Neutrophil (primary cell): ENCODE measurements at regions not wholly inside any gene's neighbourhood (a gene's known extent, or its start where the extent isn't known, plus 50 kb on each side); places are given as distances from the start of the nearest gene placed in this dataset.

Source experiments
- H3K27ac ChIP-seq: fragments of 200-600 bp; sonication (generic); 2 replicates; pipeline ENCODE4 v1.5.1; 2016; ENCODE audit warnings: mild to moderate bottlenecking, moderate library complexity
- H3K27me3 ChIP-seq: fragments of 200-600 bp; sonication (generic); 2 replicates; pipeline ENCODE4 v1.6.0; 2016; ENCODE audit warnings: mild to moderate bottlenecking
- H3K36me3 ChIP-seq: fragments of 200-600 bp; sonication (generic); 2 replicates; pipeline ENCODE4 v1.5.1; 2017
- H3K4me1 ChIP-seq, 2 experiments: fragments of 200-600 bp in 1 of 2; sonication (generic) in 1 of 2; 1 replicate in 1 of 2; 2 replicates in 1 of 2; pipeline versions ENCODE4 v1.5.1 to v1.6.1; 2013 to 2016; ENCODE audit warnings: low read depth in 1 of 2, low read length in 1 of 2, mild to moderate bottlenecking in 1 of 2, moderate library complexity in 1 of 2; ENCODE audit not compliant: control insufficient read depth in 1 of 2, insufficient read depth in 1 of 2
- H3K4me3 ChIP-seq, 2 experiments: fragments of 200-600 bp in 1 of 2; sonication (generic) in 1 of 2; 1 replicate in 1 of 2; 2 replicates in 1 of 2; pipeline ENCODE4 v1.5.1; 2013 to 2016; ENCODE audit warnings: low read depth in 1 of 2, low read length in 1 of 2, mild to moderate bottlenecking in 1 of 2, moderate library complexity in 1 of 2
- H3K9me3 ChIP-seq: fragments of 200-600 bp; sonication (generic); 2 replicates; pipeline ENCODE4 v1.5.1; 2016
- CTCF ChIP-seq: fragments of 200-600 bp; sonication (generic); IDR thresholded peaks from 2 replicates; pipeline ENCODE4 v1.5.1; 2016; ENCODE audit warnings: antibody characterized with exemption

DNA sequence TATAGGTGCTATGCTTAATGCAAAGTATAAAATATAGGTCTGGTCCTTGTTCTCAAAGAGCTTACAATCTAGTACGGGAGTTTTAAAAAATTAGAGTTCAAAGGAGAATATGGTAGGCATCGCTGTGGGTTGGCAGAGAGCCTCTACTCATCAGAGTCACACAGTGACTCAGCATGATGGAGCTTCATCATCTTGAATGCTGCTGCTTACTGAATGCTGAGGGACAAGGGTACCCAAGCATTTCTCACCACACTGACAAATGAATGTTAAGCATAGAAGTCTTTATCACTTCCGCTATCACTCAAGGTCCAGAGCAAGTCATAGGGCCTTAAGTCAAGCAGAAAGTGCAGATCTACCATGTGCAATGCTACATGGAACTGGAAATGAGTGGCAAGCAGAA is 268.6 kb upstream of the IGFBP7 start:
- Histone ChIP-seq H3K4me1 (no peaks in the 10 kb centered on the region), H3K27ac (no peak overlapping the region), H3K9me3 (no peaks in the 10 kb centered on the region), H3K36me3 (no peaks in the 10 kb centered on the region), H3K27me3 (no peaks in the 10 kb centered on the region), H3K4me3 (no peak overlapping the region)
- TF ChIP-seq CTCF = no peak

GRCh38 chr4:57374866-57375595 is 264.8 kb upstream of the IGFBP7 start:
- Histone ChIP-seq H3K36me3 (no peaks in the 10 kb centered on the region), H3K4me1 (no peaks in the 10 kb centered on the region), H3K27ac (no peak overlapping the region), H3K9me3 (no peaks in the 10 kb centered on the region), H3K4me3 (no peak overlapping the region), H3K27me3 (no peaks in the 10 kb centered on the region)
- no peak for TF ChIP-seq CTCF

DNA sequence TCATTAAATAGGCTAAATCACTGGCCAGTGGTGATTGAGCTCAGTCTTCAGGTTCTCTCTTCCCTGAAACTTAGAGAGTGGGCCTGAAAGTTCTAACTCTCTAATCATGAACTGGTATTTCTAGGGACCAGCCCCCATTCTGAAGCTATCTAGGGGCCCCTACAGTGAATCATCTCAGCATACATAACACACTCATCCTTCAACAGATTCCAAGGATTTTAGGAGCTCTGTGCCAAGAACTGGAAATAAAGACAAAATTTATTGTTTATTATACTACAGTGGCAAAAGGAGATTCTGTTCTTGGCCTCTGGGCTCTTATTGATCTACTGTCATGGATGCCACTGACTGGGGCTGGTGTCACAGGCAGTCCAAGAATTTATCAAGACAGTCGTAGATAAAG is 263.8 kb upstream of the IGFBP7 start:
- H3K9me3 ChIP-seq = no peaks in the 10 kb centered on the region
- TF ChIP-seq CTCF = no peak
- H3K36me3 ChIP-seq = no peaks in the 10 kb centered on the region
- no peaks in the 10 kb centered on the region for H3K4me1 ChIP-seq
- H3K27ac ChIP-seq = no peak overlapping the region
- H3K4me3 ChIP-seq = no peak overlapping the region
- H3K27me3 ChIP-seq = no peaks in the 10 kb centered on the region

GRCh38 chr4:57371671-57372070 is 261.5 kb upstream of the IGFBP7 start:
- Histone ChIP-seq H3K9me3 (no peaks in the 10 kb centered on the region), H3K27me3 (no peaks in the 10 kb centered on the region), H3K36me3 (no peaks in the 10 kb centered on the region), H3K4me3 (no peak overlapping the region), H3K4me1 (no peaks in the 10 kb centered on the region), H3K27ac (no peak overlapping the region)
- no peak for TF ChIP-seq CTCF

- no peaks in the 10 kb centered on the region for H3K9me3 ChIP-seq
- no peaks in the 10 kb centered on the region for H3K27me3 ChIP-seq
- no peak overlapping the region for H3K4me3 ChIP-seq
- no peaks in the 10 kb centered on the region for H3K4me1 ChIP-seq
- no peak for TF ChIP-seq CTCF
- H3K36me3 ChIP-seq = no peaks in the 10 kb centered on the region
- H3K27ac ChIP-seq = no peak overlapping the region
Observed at GRCh38 chr4:57370691-57371090, 260.5 kb upstream of the IGFBP7 start.
